Fibroblast of peridontal ligament (primary cell): ENCODE measurements at regions not wholly inside any gene's neighbourhood (a gene's known extent, or its start where the extent isn't known, plus 50 kb on each side); places are given as distances from the start of the nearest gene placed in this dataset.

Experiments
- DNase-seq: peaks from one replicate; pipeline ENCODE4 v3.0.0-alpha.2; 2010; ENCODE audit errors: extremely low read depth

DNA sequence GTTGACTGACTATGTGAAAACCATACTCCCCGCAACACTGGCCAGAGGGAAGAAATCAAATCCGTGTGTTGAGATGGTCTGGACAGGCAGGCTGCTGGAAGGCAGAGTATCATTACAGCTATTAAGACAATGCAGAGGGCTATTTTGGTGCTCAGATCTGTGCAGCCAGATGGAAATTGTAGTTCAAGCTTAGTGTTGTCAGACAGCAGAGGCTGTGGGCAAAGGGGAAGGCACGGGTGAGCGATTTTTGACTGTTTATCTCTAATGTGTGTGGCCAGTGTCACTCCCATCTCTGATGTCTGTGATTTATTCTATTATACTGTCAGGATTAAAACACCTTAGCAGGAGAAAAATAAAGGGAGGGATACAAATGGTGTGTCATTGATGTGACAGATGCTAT is 984.4 kb upstream of the WWC1 start:
- DNase-seq = no peak

DNA sequence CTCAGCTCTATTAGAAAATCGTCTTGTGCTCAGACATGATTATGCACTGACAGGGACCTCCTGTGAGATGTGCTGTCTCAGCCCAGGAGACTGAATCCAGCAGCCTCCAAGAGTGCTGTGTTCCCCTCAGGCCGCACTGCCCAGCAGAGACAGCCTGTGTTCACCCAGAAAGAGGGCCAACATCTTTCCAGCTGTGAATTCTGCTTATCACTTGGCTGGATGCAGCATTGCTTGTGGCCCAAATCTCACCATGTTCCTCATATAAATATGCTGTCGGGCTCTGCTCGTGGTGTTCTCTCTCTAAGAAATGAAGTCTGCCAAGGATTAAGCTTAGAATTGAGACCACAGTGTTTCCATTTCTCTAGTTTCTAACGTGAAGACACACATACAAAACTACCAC is 983.0 kb upstream of the WWC1 start:
- DNase-seq = no peak

- no peak for DNase-seq
Measured at GRCh38 chr5:167309941-167310517, 981.4 kb upstream of the WWC1 start.

- no peak for DNase-seq
Measured at GRCh38 chr5:167311340-167311739, 980.1 kb upstream of the WWC1 start.

DNA sequence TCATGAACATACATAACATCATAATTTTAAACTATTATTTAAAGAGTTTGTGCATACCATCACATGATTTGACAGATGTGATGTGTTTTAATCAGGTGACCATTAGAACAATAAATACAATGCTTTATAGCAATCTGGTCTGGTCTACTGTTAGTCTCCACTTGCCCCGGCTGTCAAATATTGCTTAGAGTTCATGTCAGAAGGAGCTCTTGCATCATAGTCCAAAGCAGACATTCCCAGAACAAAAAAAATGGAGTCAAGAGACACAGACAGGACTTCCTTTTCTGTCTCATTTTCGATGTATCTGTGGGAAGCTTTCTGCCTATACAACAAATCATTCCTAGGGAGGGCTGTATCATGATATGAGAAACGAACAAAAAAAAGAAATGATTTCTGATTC is 979.2 kb upstream of the WWC1 start:
- DNase-seq = no peak

GRCh38 chr5:167315762-167316161 is 975.7 kb upstream of the WWC1 start:
- DNase-seq = no peak

DNA sequence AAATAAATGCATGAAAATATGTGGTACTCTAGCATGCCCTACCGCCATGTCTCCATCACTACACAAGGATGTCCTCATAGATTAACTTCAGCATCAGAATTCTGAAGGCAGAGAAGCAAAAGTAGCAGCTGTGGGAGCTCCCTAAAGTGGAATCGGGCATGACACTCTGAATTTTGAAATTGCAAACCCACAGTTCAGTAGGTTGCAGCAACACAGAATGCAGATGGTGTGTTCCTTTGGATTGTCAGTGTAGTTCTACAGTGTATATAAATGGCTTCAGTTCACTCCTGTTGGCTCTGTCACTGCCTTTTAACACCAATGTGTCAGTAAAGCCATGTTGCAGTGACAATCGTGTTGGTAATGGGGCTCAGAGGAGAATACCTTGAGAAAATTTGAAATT is 973.6 kb upstream of the WWC1 start:
- no peak for DNase-seq

DNA sequence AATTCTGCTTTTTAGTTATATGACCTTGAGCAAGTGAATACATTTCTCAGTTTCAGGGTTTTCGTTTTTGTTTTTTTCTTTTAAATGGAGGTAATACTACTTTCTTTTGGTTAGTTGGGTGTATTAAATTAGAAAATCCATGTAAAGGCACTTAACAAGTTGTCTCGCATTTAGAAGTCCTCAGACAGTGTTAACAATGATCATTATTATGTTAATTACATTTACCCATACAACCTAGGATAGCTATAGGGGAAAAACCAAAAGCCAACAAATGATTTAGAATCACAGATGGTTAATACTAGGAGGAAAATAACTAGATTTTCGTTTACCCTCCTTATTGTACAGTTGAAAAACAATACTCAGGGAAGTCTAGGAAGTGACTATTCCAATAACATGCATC is 972.2 kb upstream of the WWC1 start:
- no peak for DNase-seq

- DNase-seq = no peak
Measured at GRCh38 chr5:167320019-167320418, 971.4 kb upstream of the WWC1 start.

DNA sequence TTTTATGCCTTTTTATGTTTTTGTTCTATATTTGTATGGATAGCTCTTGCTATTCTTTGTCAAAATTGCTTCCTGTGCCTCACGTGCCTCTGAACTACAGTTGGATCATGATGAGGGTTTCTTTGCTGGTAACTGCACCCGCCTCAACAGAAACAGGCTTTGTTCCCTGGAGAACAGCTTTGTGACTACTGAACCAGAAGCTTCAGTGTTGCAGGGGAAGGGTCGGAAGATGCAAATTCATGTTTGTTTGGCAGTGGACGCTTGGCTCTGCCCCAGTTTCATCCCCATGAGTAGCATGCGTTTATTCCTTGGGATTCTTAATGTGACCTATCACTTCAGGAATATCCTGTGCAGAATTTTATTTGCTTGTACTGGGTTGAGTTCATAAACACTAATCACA is 959.1 kb upstream of the WWC1 start:
- no peak for DNase-seq

- DNase-seq = no peak
Measured at GRCh38 chr5:167336161-167336560, 955.3 kb upstream of the WWC1 start.

- DNase-seq = no peak
Measured at GRCh38 chr5:167339205-167339604, 952.2 kb upstream of the WWC1 start.

DNA sequence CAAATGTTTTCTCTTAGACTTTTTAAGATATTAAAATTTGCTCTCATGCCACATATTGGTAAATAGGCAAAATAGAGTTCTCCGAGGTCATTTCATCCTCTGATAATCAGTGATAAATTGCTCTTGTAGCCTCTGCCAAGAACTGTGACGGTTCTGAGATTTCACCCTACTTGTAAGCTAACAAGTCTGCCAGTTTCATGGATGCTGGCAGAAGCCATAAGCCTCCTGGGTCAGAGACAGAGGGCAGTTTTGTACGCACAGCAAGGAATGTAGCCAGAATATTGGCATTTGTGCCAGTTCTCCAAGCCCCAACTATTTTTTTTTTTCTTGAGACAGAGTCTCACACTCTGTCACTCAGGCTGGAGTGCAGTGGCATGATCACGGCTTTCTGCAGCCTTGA is 945.0 kb upstream of the WWC1 start:
- DNase-seq = no peak

- DNase-seq = no peak
Measured at GRCh38 chr5:167348251-167348926, 943.1 kb upstream of the WWC1 start.

DNA sequence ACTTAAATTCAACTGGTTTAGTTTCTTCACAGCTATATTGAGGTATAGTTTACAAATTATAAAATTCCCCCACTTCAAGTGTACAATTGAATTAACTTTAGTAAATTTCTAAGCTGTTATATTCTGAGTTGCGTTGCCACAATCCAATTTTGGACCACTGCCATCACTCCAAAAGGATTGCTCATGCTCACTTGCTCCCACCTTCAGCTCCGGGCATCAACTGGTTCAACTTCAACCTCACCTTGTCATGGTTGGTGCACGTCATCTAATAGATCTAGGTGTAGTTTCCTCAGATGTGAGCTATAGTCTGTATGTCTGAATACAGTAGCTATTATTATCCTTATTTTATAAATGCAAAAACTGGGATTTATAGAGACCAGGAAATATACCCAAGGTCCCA is 942.5 kb upstream of the WWC1 start:
- no peak for DNase-seq

- DNase-seq = no peak
Measured at GRCh38 chr5:167351316-167351715, 940.1 kb upstream of the WWC1 start.

GRCh38 chr5:167352801-167353200 is 938.6 kb upstream of the WWC1 start:
- DNase-seq = no peak

GRCh38 chr5:167355346-167355745 is 936.1 kb upstream of the WWC1 start:
- DNase-seq = no peak

DNA sequence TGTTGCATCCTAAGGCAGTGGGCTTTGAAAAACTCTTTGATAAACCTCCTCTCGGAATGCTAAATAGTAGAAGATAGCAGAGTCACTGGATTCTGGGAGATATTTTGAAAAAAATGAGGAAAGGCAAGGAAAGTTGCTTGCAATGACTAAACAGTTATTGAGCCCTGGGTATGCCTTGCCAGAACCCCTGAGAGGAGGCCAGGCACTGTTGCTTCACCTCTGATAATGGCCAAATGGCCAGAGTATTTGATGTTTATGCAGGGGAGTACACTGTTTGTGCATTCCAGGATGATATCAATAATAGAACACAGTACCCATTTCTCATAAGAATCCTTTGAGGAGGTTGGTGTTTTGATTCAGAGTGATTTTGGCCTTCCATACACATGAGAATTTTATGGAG is 935.1 kb upstream of the WWC1 start:
- no peak for DNase-seq

DNA sequence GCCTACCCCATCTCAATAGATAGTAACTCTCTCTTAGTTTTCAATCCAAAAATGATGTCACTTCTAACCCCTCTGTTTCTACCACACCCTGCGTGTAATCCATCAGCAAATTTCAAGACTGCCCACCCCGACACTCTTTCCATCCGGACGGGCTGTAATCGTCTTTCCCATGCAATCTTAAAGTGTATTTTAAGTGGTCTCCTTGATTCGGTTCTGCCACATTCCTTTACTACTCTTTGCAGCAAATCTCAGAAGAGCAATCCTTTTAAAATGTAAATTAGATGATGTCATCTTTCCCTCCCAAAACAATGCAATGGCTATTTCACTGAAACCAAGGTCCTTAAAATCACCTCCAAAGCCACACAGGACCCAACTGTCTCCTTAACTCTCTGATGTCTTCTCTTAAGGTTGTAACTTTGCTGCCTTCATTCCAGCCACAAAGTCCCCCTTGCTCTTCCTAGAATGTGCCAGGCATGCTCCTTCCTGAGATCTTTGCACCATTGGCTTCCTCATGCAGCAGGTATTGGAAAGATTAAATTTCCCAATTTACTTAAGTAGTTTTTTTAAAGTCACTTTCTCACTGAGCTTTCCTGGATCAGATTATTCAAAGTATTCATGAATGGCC is 932.5 kb upstream of the WWC1 start:
- no peak for DNase-seq

DNA sequence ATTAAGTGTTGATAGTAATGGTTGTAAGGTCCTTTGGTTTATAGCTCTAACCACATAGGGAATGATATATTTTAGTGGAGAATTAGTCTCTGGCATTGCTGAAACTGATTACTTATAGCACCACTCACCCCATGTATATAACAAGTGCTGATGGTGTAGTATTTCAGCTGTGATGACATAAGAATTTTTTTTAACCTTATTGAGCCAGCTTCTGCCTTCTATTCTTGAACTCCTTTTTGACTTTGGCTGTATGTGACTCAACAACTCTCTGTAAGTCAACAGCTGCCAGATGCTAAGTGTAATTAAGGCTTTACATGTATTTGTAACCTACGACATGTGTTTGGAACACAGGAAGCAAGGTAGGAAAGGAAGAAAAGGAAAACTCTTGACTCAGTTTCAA is 929.6 kb upstream of the WWC1 start:
- no peak for DNase-seq

DNA sequence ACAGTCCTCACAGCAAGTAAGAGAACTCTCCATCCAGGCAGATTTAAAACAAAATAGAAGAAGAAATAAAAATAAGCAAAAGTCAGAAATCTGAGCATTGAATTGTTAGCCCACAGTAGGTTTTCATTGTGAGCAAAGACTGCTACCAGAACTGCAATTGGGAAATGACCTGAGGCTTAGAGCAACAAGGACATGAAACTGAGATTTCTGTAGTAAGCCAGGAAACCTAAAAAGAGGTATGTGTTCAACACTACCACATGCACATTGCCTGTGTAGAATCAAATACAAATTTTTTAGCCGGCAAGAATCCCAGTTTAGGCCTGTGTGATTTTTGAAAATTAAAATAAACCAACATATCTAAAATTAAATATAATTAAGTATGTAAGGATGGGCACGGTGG is 928.4 kb upstream of the WWC1 start:
- no peak for DNase-seq

- no peak for DNase-seq
Measured at GRCh38 chr5:167375125-167375524, 916.3 kb upstream of the WWC1 start.
